SK-N-MC (cell line): ENCODE measurements at regions not wholly inside any gene's neighbourhood (a gene's known extent, or its start where the extent isn't known, plus 50 kb on each side); places are given as distances from the start of the nearest gene placed in this dataset.

Experiments used
- DNase-seq: peaks from one replicate; pipeline ENCODE4 v3.0.0-alpha.2; 2011; ENCODE audit warnings: low read depth, low spot score
- H3K27ac ChIP-seq: fragments of 200-600 bp; sonication (generic); 2 replicates; pipeline ENCODE4 v1.5.1; 2016; ENCODE audit warnings: mixed run types
- H3K36me3 ChIP-seq: fragments of 200-600 bp; sonication (generic); 2 replicates; pipeline ENCODE4 v1.6.1; 2017; ENCODE audit warnings: antibody characterized with exemption, low read length, mixed read lengths; ENCODE audit not compliant: insufficient read depth
- H3K4me3 ChIP-seq: fragments of 200-600 bp; sonication (generic); 2 replicates; pipeline ENCODE4 v1.5.1; 2016
- H3K9ac ChIP-seq: fragments of 200-600 bp; sonication (generic); 2 replicates; pipeline ENCODE4 v1.8.0; 2017; ENCODE audit warnings: mixed run types, mixed read lengths; ENCODE audit not compliant: insufficient read length
- H3K9me3 ChIP-seq: fragments of 200-600 bp; sonication (generic); 2 replicates; pipeline ENCODE4 v1.6.1; 2017; ENCODE audit warnings: low read depth, mild to moderate bottlenecking, antibody characterized with exemption, low read length, moderate library complexity, mixed read lengths
- EZH2 ChIP-seq: fragments of 200-600 bp; sonication (generic); IDR thresholded peaks from one replicate; pipeline ENCODE4 v1.6.1; 2017; ENCODE audit warnings: antibody characterized with exemption
- FOXP2 ChIP-seq: optimal IDR thresholded peaks from 2 replicates; pipeline ENCODE3; 2011; ENCODE audit warnings: mild to moderate bottlenecking, moderate library complexity; ENCODE audit not compliant: insufficient read depth; ENCODE audit errors: extremely low read length, control extremely low read depth
- POLR2AphosphoS5 ChIP-seq: IDR thresholded peaks from 2 replicates; pipeline ENCODE4 v1.6.1; 2012; ENCODE audit warnings: mild to moderate bottlenecking, low read depth, low read length, borderline replicate concordance

- no peak for TF ChIP-seq FOXP2
- no peak for TF ChIP-seq EZH2
- TF ChIP-seq POLR2AphosphoS5 = no peak
- H3K36me3 ChIP-seq = no peaks in the 10 kb centered on the region
- no peak overlapping the region for H3K27ac ChIP-seq
- no peak overlapping the region for H3K4me3 ChIP-seq
- H3K9ac ChIP-seq = no peak overlapping the region
- no peaks in the 10 kb centered on the region for H3K9me3 ChIP-seq
- DNase-seq = no peak
Observed at GRCh38 chr1:230502306-230502705, 76.2 kb upstream of the PGBD5 start.

- no peak overlapping the region for H3K9ac ChIP-seq
- TF ChIP-seq EZH2 (no peak), POLR2AphosphoS5 (no peak), FOXP2 (no peak)
- H3K4me3 ChIP-seq = no peak overlapping the region
- H3K27ac ChIP-seq = no peak overlapping the region
- no peak for DNase-seq
- no peaks in the 10 kb centered on the region for H3K9me3 ChIP-seq
- no peaks in the 10 kb centered on the region for H3K36me3 ChIP-seq
Observed at GRCh38 chr1:230501849-230502248, 75.7 kb upstream of the PGBD5 start.

- H3K4me3 ChIP-seq = no peak overlapping the region
- TF ChIP-seq FOXP2 (no peak), POLR2AphosphoS5 (no peak), EZH2 (no peak)
- H3K9ac ChIP-seq = no peak overlapping the region
- DNase-seq = no peak
- no peaks in the 10 kb centered on the region for H3K36me3 ChIP-seq
- no peak overlapping the region for H3K27ac ChIP-seq
- H3K9me3 ChIP-seq = no peaks in the 10 kb centered on the region
Observed at GRCh38 chr1:230501242-230501641, 75.1 kb upstream of the PGBD5 start.

- TF ChIP-seq EZH2 (no peak), POLR2AphosphoS5 (no peak), FOXP2 (no peak)
- H3K36me3 ChIP-seq = no peaks in the 10 kb centered on the region
- DNase-seq = no peak
- H3K9ac ChIP-seq = no peak overlapping the region
- no peak overlapping the region for H3K27ac ChIP-seq
- H3K4me3 ChIP-seq = no peak overlapping the region
- H3K9me3 ChIP-seq = no peaks in the 10 kb centered on the region
Observed at GRCh38 chr1:230500063-230500462, 73.9 kb upstream of the PGBD5 start.

- DNase-seq = no peak
Observed at GRCh38 chr1:230499496-230499895, 73.4 kb upstream of the PGBD5 start.

GRCh38 chr1:230498704-230499103 lies 72.6 kb upstream of the PGBD5 start:
- H3K9me3 ChIP-seq = no peaks in the 10 kb centered on the region
- DNase-seq = no peak
- H3K4me3 ChIP-seq = no peak overlapping the region
- TF ChIP-seq POLR2AphosphoS5 = no peak
- no peak for TF ChIP-seq FOXP2
- no peak for TF ChIP-seq EZH2
- H3K9ac ChIP-seq = no peak overlapping the region
- no peaks in the 10 kb centered on the region for H3K36me3 ChIP-seq
- no peak overlapping the region for H3K27ac ChIP-seq

More at GRCh38 chr1:230499496-230499895, 73.4 kb upstream of the PGBD5 start:
- Histone ChIP-seq H3K9ac (no peak overlapping the region), H3K4me3 (no peak overlapping the region), H3K9me3 (no peaks in the 10 kb centered on the region), H3K36me3 (no peaks in the 10 kb centered on the region), H3K27ac (no peak overlapping the region)
- no peak for TF ChIP-seq POLR2AphosphoS5
- no peak for TF ChIP-seq EZH2
- TF ChIP-seq FOXP2 = no peak

GRCh38 chr1:230496451-230496850 lies 70.3 kb upstream of the PGBD5 start:
- Histone ChIP-seq H3K27ac (no peak overlapping the region), H3K36me3 (no peaks in the 10 kb centered on the region), H3K9me3 (no peaks in the 10 kb centered on the region), H3K9ac (no peak overlapping the region), H3K4me3 (no peak overlapping the region)
- TF ChIP-seq FOXP2 = no peak
- no peak for TF ChIP-seq POLR2AphosphoS5
- TF ChIP-seq EZH2 = no peak
- no peak for DNase-seq

GRCh38 chr1:230495891-230496385 lies 69.8 kb upstream of the PGBD5 start:
- Histone ChIP-seq H3K9ac (no peak overlapping the region), H3K36me3 (no peaks in the 10 kb centered on the region), H3K27ac (no peak overlapping the region), H3K4me3 (no peak overlapping the region), H3K9me3 (no peaks in the 10 kb centered on the region)
- no peak for TF ChIP-seq EZH2
- TF ChIP-seq FOXP2 = no peak
- TF ChIP-seq POLR2AphosphoS5 = no peak
- no peak for DNase-seq

- DNase-seq = no peak
Observed at GRCh38 chr1:230495076-230495475, 68.9 kb upstream of the PGBD5 start.

More at GRCh38 chr1:230495076-230495475, 68.9 kb upstream of the PGBD5 start:
- Histone ChIP-seq H3K36me3 (no peaks in the 10 kb centered on the region), H3K9ac (no peak overlapping the region), H3K4me3 (no peak overlapping the region), H3K27ac (no peak overlapping the region), H3K9me3 (no peaks in the 10 kb centered on the region)
- TF ChIP-seq POLR2AphosphoS5 (no peak), FOXP2 (no peak), EZH2 (no peak)
